ENCODE measurements at regions not wholly inside any gene's neighbourhood (a gene's known extent, or its start where the extent isn't known, plus 50 kb on each side); places are given as distances from the start of the nearest gene placed in this dataset.

DNA sequence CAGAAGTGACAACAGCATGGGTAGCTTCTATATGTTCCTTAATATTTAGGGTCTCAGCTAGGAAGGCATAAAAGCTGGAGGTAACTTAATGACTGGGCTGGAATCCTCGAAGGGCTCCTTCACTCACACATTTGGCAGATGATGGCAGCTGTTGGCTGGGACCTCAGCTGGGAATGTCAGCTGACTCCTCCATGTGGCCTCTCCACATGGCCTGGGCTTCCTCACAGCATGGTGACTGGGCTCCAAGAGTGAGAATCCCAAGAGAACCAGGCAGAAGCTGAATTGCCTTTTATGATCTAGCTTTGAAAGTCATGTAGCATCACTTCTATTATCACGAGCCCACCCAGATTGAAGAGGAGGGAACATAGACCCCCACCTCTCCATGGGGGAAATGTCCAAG, 54.9 kb downstream of the TET3 start:
- H3K4me1 ChIP-seq (ENCODE audit: low read length) = peaks cover 17% of the 10 kb centered on the region

DNA sequence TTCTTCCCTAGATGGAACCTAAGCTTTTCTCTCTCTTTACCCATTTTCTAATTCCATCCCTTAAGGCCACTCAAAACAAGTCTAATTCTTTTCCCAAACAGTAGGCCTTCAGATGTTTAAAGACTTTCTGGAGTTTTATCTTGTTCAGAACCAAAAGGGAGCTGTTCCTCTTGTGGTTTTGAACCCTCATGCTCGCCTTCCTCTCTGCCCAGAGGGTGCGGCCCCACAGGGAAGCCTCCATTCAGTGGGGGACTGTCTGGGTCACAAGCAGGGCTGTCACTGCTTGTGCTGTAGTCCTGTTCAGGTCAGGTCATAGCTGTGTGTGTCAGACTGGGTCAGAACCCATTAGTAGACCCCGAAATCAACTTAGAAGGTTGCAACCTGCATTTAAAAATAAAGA, 56.5 kb downstream of the TET3 start:
- no peak overlapping the region for H2AFZ ChIP-seq (ENCODE audit: low read length)
- no peak overlapping the region for H3K27ac ChIP-seq (ENCODE audit: low read length)
- no peak overlapping the region for H3K4me3 ChIP-seq (ENCODE audit: low read length)
- no peak for DNase-seq
- no peaks in the 10 kb centered on the region for H3K9me2 ChIP-seq (replicated peaks; ENCODE audit: insufficient read depth, low read length)
- H3K9ac ChIP-seq (ENCODE audit: low read length) = no peak overlapping the region
- TF ChIP-seq, protein P1, sequence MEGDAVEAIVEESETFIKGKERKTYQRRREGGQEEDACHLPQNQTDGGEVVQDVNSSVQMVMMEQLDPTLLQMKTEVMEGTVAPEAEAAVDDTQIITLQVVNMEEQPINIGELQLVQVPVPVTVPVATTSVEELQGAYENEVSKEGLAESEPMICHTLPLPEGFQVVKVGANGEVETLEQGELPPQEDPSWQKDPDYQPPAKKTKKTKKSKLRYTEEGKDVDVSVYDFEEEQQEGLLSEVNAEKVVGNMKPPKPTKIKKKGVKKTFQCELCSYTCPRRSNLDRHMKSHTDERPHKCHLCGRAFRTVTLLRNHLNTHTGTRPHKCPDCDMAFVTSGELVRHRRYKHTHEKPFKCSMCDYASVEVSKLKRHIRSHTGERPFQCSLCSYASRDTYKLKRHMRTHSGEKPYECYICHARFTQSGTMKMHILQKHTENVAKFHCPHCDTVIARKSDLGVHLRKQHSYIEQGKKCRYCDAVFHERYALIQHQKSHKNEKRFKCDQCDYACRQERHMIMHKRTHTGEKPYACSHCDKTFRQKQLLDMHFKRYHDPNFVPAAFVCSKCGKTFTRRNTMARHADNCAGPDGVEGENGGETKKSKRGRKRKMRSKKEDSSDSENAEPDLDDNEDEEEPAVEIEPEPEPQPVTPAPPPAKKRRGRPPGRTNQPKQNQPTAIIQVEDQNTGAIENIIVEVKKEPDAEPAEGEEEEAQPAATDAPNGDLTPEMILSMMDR (IDR thresholded peaks at IDR 0.05; ENCODE audit: low read length) = no peak
- TF ChIP-seq EZH2 (optimal IDR thresholded peaks at IDR 0.05; ENCODE audit: low read depth, low read length) (no peak), EZH2phosphoT487 (IDR thresholded peaks at IDR 0.05; ENCODE audit: low read length) (no peak)
- H4K20me1 ChIP-seq (ENCODE audit: insufficient read depth, low read length) = no peaks in the 10 kb centered on the region; the same call in 1 of the 2 replicates
- H3K9me3 ChIP-seq (replicated peaks; ENCODE audit: insufficient read depth, low read length) = no peaks in the 10 kb centered on the region
- no peaks in the 10 kb centered on the region for H3K27me3 ChIP-seq (replicated peaks; ENCODE audit: insufficient read depth, low read length)
- no peaks in the 10 kb centered on the region for H3F3A ChIP-seq (ENCODE audit: insufficient read depth, low read length)
- H3K36me3 ChIP-seq (replicated peaks; ENCODE audit: insufficient read depth, low read length) = no peaks in the 10 kb centered on the region
- peaks cover 17% of the 10 kb centered on the region for H3K4me1 ChIP-seq (ENCODE audit: low read length)
- H3K79me2 ChIP-seq (ENCODE audit: low read length) = peaks cover 70% of the 10 kb centered on the region
- no peak overlapping the region for H3K4me2 ChIP-seq (ENCODE audit: low read depth, low read length)

More for the DNA sequence above, 54.9 kb downstream of the TET3 start:
- H3K27ac ChIP-seq (ENCODE audit: low read length) = no peak overlapping the region
- no peak overlapping the region for H3K9ac ChIP-seq (ENCODE audit: low read length)
- H3K27me3 ChIP-seq (replicated peaks; ENCODE audit: insufficient read depth, low read length) = no peaks in the 10 kb centered on the region
- no peaks in the 10 kb centered on the region for H3F3A ChIP-seq (ENCODE audit: insufficient read depth, low read length)
- peaks cover 79% of the 10 kb centered on the region for H3K79me2 ChIP-seq (ENCODE audit: low read length)
- no peaks in the 10 kb centered on the region for H3K36me3 ChIP-seq (replicated peaks; ENCODE audit: insufficient read depth, low read length)
- no peaks in the 10 kb centered on the region; the same call in 1 of the 2 replicates for H4K20me1 ChIP-seq (ENCODE audit: insufficient read depth, low read length)
- no peak for DNase-seq
- no peak overlapping the region for H2AFZ ChIP-seq (ENCODE audit: low read length)
- no peak overlapping the region for H3K4me3 ChIP-seq (ENCODE audit: low read length)
- TF ChIP-seq EZH2phosphoT487 (IDR thresholded peaks at IDR 0.05; ENCODE audit: low read length) (no peak), EZH2 (optimal IDR thresholded peaks at IDR 0.05; ENCODE audit: low read depth, low read length) (no peak)
- TF ChIP-seq, protein P1 (IDR thresholded peaks at IDR 0.05; ENCODE audit: low read length) = no peak
- H3K4me2 ChIP-seq (ENCODE audit: low read depth, low read length) = no peak overlapping the region
- H3K9me2 ChIP-seq (replicated peaks; ENCODE audit: insufficient read depth, low read length) = no peaks in the 10 kb centered on the region
- H3K9me3 ChIP-seq (replicated peaks; ENCODE audit: insufficient read depth, low read length) = no peaks in the 10 kb centered on the region

DNA sequence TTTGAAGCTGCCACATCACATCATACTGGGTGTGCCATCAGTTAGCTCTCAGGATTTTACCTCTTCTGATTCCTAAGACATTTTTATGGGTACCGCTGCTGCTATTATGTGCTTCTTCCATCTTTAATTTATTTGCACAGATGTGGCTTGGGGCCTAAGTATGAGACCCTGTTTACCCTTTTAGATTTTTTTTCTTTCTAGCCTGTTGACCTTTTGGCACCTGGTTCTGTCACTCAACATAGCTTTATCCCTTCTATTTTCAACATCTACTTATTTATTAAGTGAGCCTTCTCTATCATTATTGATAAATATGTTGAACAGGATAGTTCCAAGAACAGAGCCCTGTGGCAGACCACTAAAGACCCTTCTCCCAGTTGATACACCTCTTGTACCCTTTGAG, 57.0 kb downstream of the TET3 start:
- Histone ChIP-seq H3F3A (ENCODE audit: insufficient read depth, low read length) (no peaks in the 10 kb centered on the region), H2AFZ (ENCODE audit: low read length) (no peak overlapping the region), H4K20me1 (ENCODE audit: insufficient read depth, low read length) (no peaks in the 10 kb centered on the region; the same call in 1 of the 2 replicates), H3K9me3 (replicated peaks; ENCODE audit: insufficient read depth, low read length) (no peaks in the 10 kb centered on the region), H3K4me2 (ENCODE audit: low read depth, low read length) (no peak overlapping the region), H3K79me2 (ENCODE audit: low read length) (peaks cover 65% of the 10 kb centered on the region), H3K9me2 (replicated peaks; ENCODE audit: insufficient read depth, low read length) (no peaks in the 10 kb centered on the region), H3K27ac (ENCODE audit: low read length) (no peak overlapping the region), H3K4me3 (ENCODE audit: low read length) (no peak overlapping the region), H3K27me3 (replicated peaks; ENCODE audit: insufficient read depth, low read length) (no peaks in the 10 kb centered on the region), H3K4me1 (ENCODE audit: low read length) (peaks cover 11% of the 10 kb centered on the region), H3K9ac (ENCODE audit: low read length) (no peak overlapping the region), H3K36me3 (replicated peaks; ENCODE audit: insufficient read depth, low read length) (no peaks in the 10 kb centered on the region)
- no peak for DNase-seq
- TF ChIP-seq, protein P1 (IDR thresholded peaks at IDR 0.05; ENCODE audit: low read length) = no peak
- no peak for TF ChIP-seq EZH2 (optimal IDR thresholded peaks at IDR 0.05; ENCODE audit: low read depth, low read length)
- no peak for TF ChIP-seq EZH2phosphoT487 (IDR thresholded peaks at IDR 0.05; ENCODE audit: low read length)

Data from MM.1S (cell line).